ENCODE measurements at regions not wholly inside any gene's neighbourhood (a gene's known extent, or its start where the extent isn't known, plus 50 kb on each side); places are given as distances from the start of the nearest gene placed in this dataset.

- TF ChIP-seq CTCF (conservative IDR thresholded peaks at IDR 0.05; ENCODE audit: control insufficient read depth, insufficient read depth, low read depth, low read length): no peak
- H3K4me3 ChIP-seq (ENCODE audit: control insufficient read depth, low read depth, low read length): no peak overlapping the region
- DNase-seq (ENCODE audit: low read depth): no peak
Observed at GRCh38 chr1:242788771-242789170, 264.3 kb upstream of the PLD5 start.

- H3K4me3 ChIP-seq (ENCODE audit: control insufficient read depth, low read depth, low read length): no peak overlapping the region
- no peak for DNase-seq (ENCODE audit: low read depth)
- no peak for TF ChIP-seq CTCF (conservative IDR thresholded peaks at IDR 0.05; ENCODE audit: control insufficient read depth, insufficient read depth, low read depth, low read length)
Observed at GRCh38 chr1:242787968-242788367, 263.5 kb upstream of the PLD5 start.

GRCh38 chr1:242784807-242785206 is 260.3 kb upstream of the PLD5 start:
- no peak for TF ChIP-seq CTCF (conservative IDR thresholded peaks at IDR 0.05; ENCODE audit: control insufficient read depth, insufficient read depth, low read depth, low read length)
- DNase-seq (ENCODE audit: low read depth): no peak
- H3K4me3 ChIP-seq (ENCODE audit: control insufficient read depth, low read depth, low read length): no peak overlapping the region

GRCh38 chr1:242784084-242784483 is 259.6 kb upstream of the PLD5 start:
- no peak for DNase-seq (ENCODE audit: low read depth)
- no peak overlapping the region for H3K4me3 ChIP-seq (ENCODE audit: control insufficient read depth, low read depth, low read length)
- TF ChIP-seq CTCF (conservative IDR thresholded peaks at IDR 0.05; ENCODE audit: control insufficient read depth, insufficient read depth, low read depth, low read length): no peak

- no peak for TF ChIP-seq CTCF (conservative IDR thresholded peaks at IDR 0.05; ENCODE audit: control insufficient read depth, insufficient read depth, low read depth, low read length)
- no peak for DNase-seq (ENCODE audit: low read depth)
Observed at GRCh38 chr1:242774256-242774655, 249.8 kb upstream of the PLD5 start.

GRCh38 chr1:242770366-242770765 is 245.9 kb upstream of the PLD5 start:
- H3K4me3 ChIP-seq (ENCODE audit: control insufficient read depth, low read depth, low read length): no peak overlapping the region
- peak; percentile 4 for DNase-seq (ENCODE audit: low read depth)
- TF ChIP-seq CTCF (conservative IDR thresholded peaks at IDR 0.05; ENCODE audit: control insufficient read depth, insufficient read depth, low read depth, low read length): no peak

More at GRCh38 chr1:242774256-242774655, 249.8 kb upstream of the PLD5 start:
- H3K4me3 ChIP-seq (ENCODE audit: control insufficient read depth, low read depth, low read length): no peak overlapping the region

GRCh38 chr1:242764161-242764560 is 239.7 kb upstream of the PLD5 start:
- TF ChIP-seq CTCF (conservative IDR thresholded peaks at IDR 0.05; ENCODE audit: control insufficient read depth, insufficient read depth, low read depth, low read length): no peak
- no peak overlapping the region for H3K4me3 ChIP-seq (ENCODE audit: control insufficient read depth, low read depth, low read length)
- no peak for DNase-seq (ENCODE audit: low read depth)

All from fibroblast of mammary gland (primary cell).